Fibroblast of lung (primary cell): ENCODE measurements at regions not wholly inside any gene's neighbourhood (a gene's known extent, or its start where the extent isn't known, plus 50 kb on each side); places are given as distances from the start of the nearest gene placed in this dataset.

Source experiments
- DNase-seq, 2 donors: peaks; one replicate each; pipeline versions ENCODE4 v3.0.0 to v3.0.0-alpha.2; 2010; ENCODE audit warnings: low read depth in 2 of 2
- H2AFZ ChIP-seq: 2 replicates; pipeline ENCODE4 v1.5.1; 2012; ENCODE audit warnings: low read length, control low read depth, inconsistent platforms
- H3K27ac ChIP-seq: 2 replicates; pipeline ENCODE4 v1.5.1; 2011; ENCODE audit warnings: low read length, control low read depth; ENCODE audit not compliant: insufficient read depth
- H3K27me3 ChIP-seq: 2 replicates; pipeline ENCODE4 v1.5.1; 2011; ENCODE audit warnings: mild to moderate bottlenecking, low read length; ENCODE audit not compliant: control insufficient read depth, insufficient read depth
- H3K36me3 ChIP-seq: 2 replicates; pipeline ENCODE4 v1.5.1; 2011; ENCODE audit warnings: low read length; ENCODE audit not compliant: control insufficient read depth, insufficient read depth
- H3K4me1 ChIP-seq: 2 replicates; pipeline ENCODE4 v1.5.1; 2011; ENCODE audit warnings: low read length; ENCODE audit not compliant: control insufficient read depth, insufficient read depth; ENCODE audit errors: extremely low read depth
- H3K4me2 ChIP-seq: 2 replicates; pipeline ENCODE4 v1.5.1; 2011; ENCODE audit warnings: low read length, control low read depth; ENCODE audit not compliant: insufficient read depth; ENCODE audit errors: extremely low read depth
- H3K4me3 ChIP-seq, 4 experiments: fragments of 200-600 bp in 1 of 4; sonication (generic) in 1 of 4; replicated peaks in 1 of 4; 2 replicates each; pipeline ENCODE4 v1.5.1; 2011 to 2016; ENCODE audit warnings: low read length in 4 of 4, low read depth in 3 of 4, mild to moderate bottlenecking in 3 of 4, control low read depth in 2 of 4, inconsistent platforms in 1 of 4, mixed read lengths in 1 of 4; ENCODE audit not compliant: insufficient read depth in 1 of 4; ENCODE audit errors: control extremely low read depth in 1 of 4
- H3K79me2 ChIP-seq: 2 replicates; pipeline ENCODE4 v1.5.1; 2012; ENCODE audit warnings: mild to moderate bottlenecking, low read length, inconsistent platforms; ENCODE audit not compliant: control insufficient read depth, insufficient read depth
- H3K9ac ChIP-seq: 2 replicates; pipeline ENCODE4 v1.5.1; 2011; ENCODE audit warnings: mild to moderate bottlenecking, low read length, control low read depth; ENCODE audit not compliant: insufficient read depth
- H3K9me3 ChIP-seq: 2 replicates; pipeline ENCODE4 v1.5.1; 2012; ENCODE audit warnings: low read depth, low read length; ENCODE audit not compliant: control insufficient read depth, insufficient read depth
- H4K20me1 ChIP-seq: 2 replicates; pipeline ENCODE4 v1.5.1; 2011; ENCODE audit warnings: low read length; ENCODE audit not compliant: control insufficient read depth, insufficient read depth; ENCODE audit errors: extremely low read depth
- CTCF ChIP-seq, 2 donors: IDR thresholded peaks in 1 of 2; conservative IDR thresholded peaks in 1 of 2; 1 replicate in 1 of 2; 2 replicates in 1 of 2; pipeline ENCODE4 v1.5.1; 2011 to 2012; ENCODE audit warnings: low read length in 2 of 2, control low read depth in 1 of 2, inconsistent platforms in 1 of 2, low read depth in 1 of 2, mild to moderate bottlenecking in 1 of 2
- EZH2 ChIP-seq: IDR thresholded peaks from 2 replicates; pipeline ENCODE4 v1.5.1; 2012; ENCODE audit warnings: low read length, control low read depth, mild to moderate bottlenecking; ENCODE audit errors: missing control alignments

- H2AFZ ChIP-seq: no peak overlapping the region
- no peaks in the 10 kb centered on the region for H3K79me2 ChIP-seq
- no peaks in the 10 kb centered on the region for H4K20me1 ChIP-seq
- H3K36me3 ChIP-seq: no peaks in the 10 kb centered on the region
- no peak for TF ChIP-seq EZH2
- TF ChIP-seq CTCF (conservative IDR thresholded peaks at IDR 0.05 in 1 of 2, IDR thresholded peaks at IDR 0.05 in 1 of 2; ENCODE audit: low read depth in 1 of 2, low read length in 2 of 2): no peak
- no peak overlapping the region for H3K9ac ChIP-seq
- H3K4me3 ChIP-seq: no peak overlapping the region
- no peak for DNase-seq
- H3K27me3 ChIP-seq: no peaks in the 10 kb centered on the region
- H3K4me2 ChIP-seq: no peak overlapping the region
- H3K4me1 ChIP-seq: peaks cover 3% of the 10 kb centered on the region
- no peak overlapping the region for H3K27ac ChIP-seq
- no peaks in the 10 kb centered on the region for H3K9me3 ChIP-seq
Measured at GRCh38 chr2:173629076-173629475, 274.4 kb downstream of the CDCA7 start.

DNA sequence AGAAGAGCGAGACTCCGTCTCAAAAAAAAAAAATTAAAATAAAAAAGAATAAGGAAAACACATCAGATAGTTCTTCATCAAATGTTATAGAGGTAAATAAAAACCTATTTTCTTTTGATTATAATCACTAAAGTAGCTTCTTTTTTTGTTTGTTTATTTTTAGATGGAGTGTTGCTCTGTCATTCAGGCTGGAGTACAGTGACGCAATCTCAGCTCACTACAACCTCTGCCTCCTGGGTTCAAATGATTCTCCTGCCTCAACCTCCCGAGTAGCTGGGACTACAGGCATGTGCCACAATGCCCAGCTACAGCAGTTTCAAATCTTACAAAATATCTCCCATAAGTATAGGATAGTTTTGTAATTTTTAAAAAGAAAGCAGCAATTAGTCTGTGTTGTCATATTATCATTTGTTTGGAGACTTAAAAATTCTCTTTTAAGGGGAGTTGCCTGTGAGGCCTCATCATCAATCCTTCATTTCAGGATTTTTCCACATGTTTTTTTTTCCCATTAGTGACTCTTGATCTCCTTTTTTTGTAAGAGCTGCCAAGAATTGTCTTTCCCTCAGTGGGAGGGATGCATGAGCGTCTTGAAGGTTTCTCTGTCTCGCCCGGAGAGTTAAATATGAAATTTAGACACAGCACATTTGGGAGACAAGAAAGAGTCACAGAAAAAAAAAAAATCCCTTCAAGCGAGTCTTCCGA, 275.9 kb downstream of the CDCA7 start:
- H3K4me1 ChIP-seq: peaks cover 3% of the 10 kb centered on the region
- no peaks in the 10 kb centered on the region for H3K36me3 ChIP-seq
- no peak for TF ChIP-seq CTCF (conservative IDR thresholded peaks at IDR 0.05 in 1 of 2, IDR thresholded peaks at IDR 0.05 in 1 of 2; ENCODE audit: low read depth in 1 of 2, low read length in 2 of 2)
- TF ChIP-seq EZH2: no peak
- H3K4me3 ChIP-seq: peak overlapping the region in 2 of 4 experiments; percentile 10 to 24
- peak overlapping the region; percentile 61 for H2AFZ ChIP-seq
- H3K4me2 ChIP-seq: peak overlapping the region; percentile 56
- no peaks in the 10 kb centered on the region for H4K20me1 ChIP-seq
- no peak overlapping the region for H3K27ac ChIP-seq
- H3K79me2 ChIP-seq: no peaks in the 10 kb centered on the region
- no peak overlapping the region for H3K9ac ChIP-seq
- H3K9me3 ChIP-seq: no peaks in the 10 kb centered on the region
- DNase-seq: peak in 1 of 2 donors; percentile 52
- H3K27me3 ChIP-seq: no peaks in the 10 kb centered on the region

GRCh38 chr2:173631127-173631460, 276.4 kb downstream of the CDCA7 start:
- H3K9me3 ChIP-seq: no peaks in the 10 kb centered on the region
- H3K36me3 ChIP-seq: no peaks in the 10 kb centered on the region
- H4K20me1 ChIP-seq: no peaks in the 10 kb centered on the region
- H3K9ac ChIP-seq: no peak overlapping the region
- H3K4me2 ChIP-seq: peak overlapping the region; percentile 56
- TF ChIP-seq CTCF (conservative IDR thresholded peaks at IDR 0.05 in 1 of 2, IDR thresholded peaks at IDR 0.05 in 1 of 2; ENCODE audit: low read depth in 1 of 2, low read length in 2 of 2): no peak
- no peak for TF ChIP-seq EZH2
- H3K27me3 ChIP-seq: no peaks in the 10 kb centered on the region
- H3K79me2 ChIP-seq: no peaks in the 10 kb centered on the region
- peak overlapping the region; percentile 61 for H2AFZ ChIP-seq
- DNase-seq: peak; percentile 7 to 77
- no peak overlapping the region for H3K27ac ChIP-seq
- H3K4me3 ChIP-seq: peak overlapping the region in 2 of 4 experiments; percentile 10 to 24
- H3K4me1 ChIP-seq: peaks cover 3% of the 10 kb centered on the region
